Type B pancreatic cell (in vitro differentiated cells): ENCODE measurements at regions not wholly inside any gene's neighbourhood (a gene's known extent, or its start where the extent isn't known, plus 50 kb on each side); places are given as distances from the start of the nearest gene placed in this dataset.

ENCODE experiments used
- DNase-seq: peaks from one replicate; pipeline ENCODE4 v3.0.0; 2021; ENCODE audit warnings: mixed read lengths; ENCODE audit not compliant: unreplicated experiment; ENCODE audit errors: extremely low spot score
- H3K27ac Mint-ChIP-seq: 2 replicates; pipeline ENCODE4 v1.8.0; 2021; ENCODE audit warnings: mild to moderate bottlenecking, mixed read lengths
- H3K27me3 Mint-ChIP-seq: 2 replicates; pipeline ENCODE4 v1.8.0; 2021; ENCODE audit warnings: mixed read lengths
- H3K36me3 Mint-ChIP-seq: 2 replicates; pipeline ENCODE4 v1.8.0; 2021; ENCODE audit warnings: mixed read lengths
- H3K4me1 Mint-ChIP-seq: one replicate; pipeline ENCODE4 v1.8.0; 2021; ENCODE audit warnings: mixed read lengths; ENCODE audit not compliant: unreplicated experiment
- H3K4me3 Mint-ChIP-seq: 2 replicates; pipeline ENCODE4 v1.8.0; 2021; ENCODE audit warnings: mild to moderate bottlenecking, mixed read lengths
- H3K9me3 Mint-ChIP-seq: 2 replicates; pipeline ENCODE4 v1.8.0; 2021; ENCODE audit warnings: mixed read lengths
- TF ChIP-seq, protein P1 (sequence below): fragments of 200-600 bp; sonication (generic); conservative IDR thresholded peaks from 2 replicates; pipeline ENCODE4 v1.5.0; 2021; ENCODE audit warnings: antibody characterized with exemption, mild to moderate bottlenecking

DNA sequence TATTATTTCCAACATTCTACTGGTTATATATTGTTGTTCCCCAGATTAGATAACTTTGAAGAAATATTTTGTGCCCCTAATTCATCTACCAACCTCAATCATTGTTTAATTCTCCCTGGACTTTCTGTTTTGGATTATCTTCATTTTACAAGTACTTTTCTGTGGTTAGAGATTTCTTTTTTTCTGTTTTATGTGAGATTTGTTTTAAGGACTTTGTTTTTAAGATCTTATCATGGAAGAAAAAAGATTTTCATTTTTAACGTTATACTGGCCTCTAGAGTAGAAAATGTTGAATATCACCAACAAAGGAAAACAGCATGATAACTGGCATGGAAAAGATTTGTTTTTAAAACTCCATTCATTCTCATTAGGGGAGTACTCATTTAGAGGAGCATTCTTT is 210.9 kb upstream of the KCNMB2 start:
- Mint-ChIP-seq H3K27me3 (no peaks in the 10 kb centered on the region), H3K27ac (no peak overlapping the region), H3K4me1 (peaks cover 22% of the 10 kb centered on the region), H3K9me3 (no peaks in the 10 kb centered on the region), H3K4me3 (no peak overlapping the region), H3K36me3 (no peaks in the 10 kb centered on the region)
- TF ChIP-seq, protein P1, sequence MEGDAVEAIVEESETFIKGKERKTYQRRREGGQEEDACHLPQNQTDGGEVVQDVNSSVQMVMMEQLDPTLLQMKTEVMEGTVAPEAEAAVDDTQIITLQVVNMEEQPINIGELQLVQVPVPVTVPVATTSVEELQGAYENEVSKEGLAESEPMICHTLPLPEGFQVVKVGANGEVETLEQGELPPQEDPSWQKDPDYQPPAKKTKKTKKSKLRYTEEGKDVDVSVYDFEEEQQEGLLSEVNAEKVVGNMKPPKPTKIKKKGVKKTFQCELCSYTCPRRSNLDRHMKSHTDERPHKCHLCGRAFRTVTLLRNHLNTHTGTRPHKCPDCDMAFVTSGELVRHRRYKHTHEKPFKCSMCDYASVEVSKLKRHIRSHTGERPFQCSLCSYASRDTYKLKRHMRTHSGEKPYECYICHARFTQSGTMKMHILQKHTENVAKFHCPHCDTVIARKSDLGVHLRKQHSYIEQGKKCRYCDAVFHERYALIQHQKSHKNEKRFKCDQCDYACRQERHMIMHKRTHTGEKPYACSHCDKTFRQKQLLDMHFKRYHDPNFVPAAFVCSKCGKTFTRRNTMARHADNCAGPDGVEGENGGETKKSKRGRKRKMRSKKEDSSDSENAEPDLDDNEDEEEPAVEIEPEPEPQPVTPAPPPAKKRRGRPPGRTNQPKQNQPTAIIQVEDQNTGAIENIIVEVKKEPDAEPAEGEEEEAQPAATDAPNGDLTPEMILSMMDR, result peak; percentile 72
- no peak for DNase-seq

DNA sequence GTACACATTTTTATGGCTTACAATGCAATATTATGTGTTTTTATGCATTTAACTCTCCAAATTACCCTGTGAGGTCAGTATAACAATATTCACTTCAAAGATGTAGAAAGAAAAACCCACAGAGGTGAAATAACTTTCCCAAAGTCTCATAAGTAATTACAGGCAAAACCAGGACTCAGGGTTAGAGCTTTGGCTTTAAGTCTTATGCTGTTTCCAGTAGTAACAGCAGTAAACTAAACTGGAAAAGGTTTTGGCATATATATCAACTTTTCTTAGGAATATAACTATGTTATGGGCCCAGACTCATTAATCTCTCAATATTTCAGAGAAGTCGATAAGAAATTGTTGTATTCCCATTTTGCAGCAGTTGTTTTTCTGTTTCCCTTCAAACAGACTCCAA is 206.3 kb upstream of the KCNMB2 start:
- Mint-ChIP-seq H3K27ac (no peak overlapping the region), H3K4me3 (no peak overlapping the region), H3K36me3 (no peaks in the 10 kb centered on the region), H3K4me1 (peaks cover 6% of the 10 kb centered on the region), H3K27me3 (no peaks in the 10 kb centered on the region), H3K9me3 (peaks cover 8% of the 10 kb centered on the region)
- TF ChIP-seq, protein P1, result no peak
- DNase-seq, result no peak

- no peak overlapping the region for H3K27ac Mint-ChIP-seq
Observed at GRCh38 chr3:178334239-178334638, 202.0 kb upstream of the KCNMB2 start.

GRCh38 chr3:178336336-178336735 is 199.9 kb upstream of the KCNMB2 start:
- H3K27ac Mint-ChIP-seq, result no peak overlapping the region
- TF ChIP-seq, protein P1, result no peak
- no peaks in the 10 kb centered on the region for H3K4me1 Mint-ChIP-seq
- H3K9me3 Mint-ChIP-seq, result peaks cover 8% of the 10 kb centered on the region
- no peaks in the 10 kb centered on the region for H3K27me3 Mint-ChIP-seq
- H3K36me3 Mint-ChIP-seq, result peaks cover 4% of the 10 kb centered on the region
- H3K4me3 Mint-ChIP-seq, result no peak overlapping the region
- no peak for DNase-seq

More at GRCh38 chr3:178334239-178334638, 202.0 kb upstream of the KCNMB2 start:
- no peak for DNase-seq
- Mint-ChIP-seq H3K4me1 (no peaks in the 10 kb centered on the region), H3K27me3 (no peaks in the 10 kb centered on the region), H3K4me3 (no peak overlapping the region), H3K36me3 (peaks cover 4% of the 10 kb centered on the region), H3K9me3 (peaks cover 8% of the 10 kb centered on the region)
- TF ChIP-seq, protein P1, result no peak

DNA sequence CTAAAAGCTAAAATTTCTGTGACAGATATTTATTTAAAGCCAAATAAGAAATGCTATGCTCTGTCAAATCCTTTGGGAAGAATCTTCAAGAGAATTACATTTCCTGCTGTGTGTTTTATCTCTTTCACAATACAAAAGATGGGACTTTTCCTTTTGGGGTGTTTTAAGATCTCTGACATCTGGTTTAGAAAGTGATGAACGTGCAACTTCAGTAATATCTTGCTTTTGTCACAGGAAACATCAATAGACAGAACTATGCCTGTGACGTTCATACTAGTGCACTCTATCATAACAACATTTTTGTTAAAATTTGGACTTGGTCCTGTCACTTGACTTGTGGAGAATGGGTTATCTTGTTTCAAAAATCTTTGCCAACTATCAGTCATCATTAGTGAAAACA is 195.7 kb upstream of the KCNMB2 start:
- TF ChIP-seq, protein P1, result no peak
- peaks cover 4% of the 10 kb centered on the region for H3K9me3 Mint-ChIP-seq
- H3K27me3 Mint-ChIP-seq, result no peaks in the 10 kb centered on the region
- no peak overlapping the region for H3K4me3 Mint-ChIP-seq
- H3K27ac Mint-ChIP-seq, result no peak overlapping the region
- no peaks in the 10 kb centered on the region for H3K4me1 Mint-ChIP-seq
- H3K36me3 Mint-ChIP-seq, result no peaks in the 10 kb centered on the region
- DNase-seq, result no peak

DNA sequence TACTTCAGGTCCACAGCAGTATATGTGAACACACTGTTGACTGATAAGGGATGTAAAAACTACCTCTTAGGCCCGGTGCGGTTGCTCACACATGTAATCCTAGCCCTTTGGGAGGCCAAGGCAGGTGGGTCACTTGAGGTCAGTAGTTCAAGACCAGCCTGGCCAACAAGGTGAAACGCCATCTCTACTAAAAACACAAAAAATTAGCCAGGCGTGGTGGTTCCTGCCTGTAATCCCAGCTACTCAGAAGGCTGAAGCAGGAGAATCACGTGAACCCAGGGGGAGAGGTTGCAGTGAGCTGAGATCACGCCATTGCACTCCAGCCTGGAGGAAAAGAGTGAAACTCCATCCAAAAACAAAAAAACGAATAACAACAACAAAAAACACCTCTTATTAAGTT is 194.6 kb upstream of the KCNMB2 start:
- Mint-ChIP-seq H3K27me3 (no peaks in the 10 kb centered on the region), H3K4me1 (no peaks in the 10 kb centered on the region), H3K27ac (no peak overlapping the region), H3K36me3 (no peaks in the 10 kb centered on the region), H3K4me3 (no peak overlapping the region), H3K9me3 (peaks cover 4% of the 10 kb centered on the region)
- TF ChIP-seq, protein P1, result no peak
- DNase-seq, result no peak
